ENCODE measurements at regions not wholly inside any gene's neighbourhood (a gene's known extent, or its start where the extent isn't known, plus 50 kb on each side); places are given as distances from the start of the nearest gene placed in this dataset.

DNA sequence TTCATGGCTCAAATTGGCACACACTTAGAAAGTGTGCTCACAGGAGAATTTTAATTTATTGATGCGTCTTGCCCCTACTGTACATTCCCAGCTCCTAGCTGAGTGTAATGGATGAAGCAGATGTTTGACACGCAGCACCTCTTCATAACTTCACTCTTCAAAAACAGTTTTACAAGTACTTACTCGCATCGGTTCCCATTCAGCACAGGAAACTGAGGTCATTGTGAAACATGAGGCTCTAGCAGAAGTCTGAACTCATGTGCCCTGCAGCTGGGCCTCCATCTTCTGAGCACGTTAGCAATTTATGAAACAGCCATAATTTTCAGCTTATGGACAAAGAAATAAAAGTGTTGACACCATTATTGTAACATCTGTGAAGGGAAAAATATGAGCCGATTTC, 558.9 kb upstream of the MGMT start:
- no peaks in the 10 kb centered on the region for H3K9me3 ChIP-seq
- no peaks in the 10 kb centered on the region for H4K20me1 ChIP-seq (ENCODE audit: insufficient read depth)
- ChIA-PET CTCF (no interaction called here), POLR2A (no interaction called here)
- H2AFZ ChIP-seq (ENCODE audit: low read depth), result no peak overlapping the region
- no peaks in the 10 kb centered on the region for H3F3A ChIP-seq (replicated peaks; ENCODE audit: insufficient read depth)
- H3K79me2 ChIP-seq (ENCODE audit: insufficient read depth), result no peaks in the 10 kb centered on the region
- no peak overlapping the region for H3K4me2 ChIP-seq
- no peaks in the 10 kb centered on the region for H3K9me2 ChIP-seq
- H3K36me3 ChIP-seq (replicated peaks in 1 of 2; ENCODE audit: control insufficient read depth in 1 of 2, insufficient read depth in 2 of 2, low read length in 1 of 2), result no peaks in the 10 kb centered on the region
- no peak overlapping the region for H3K9ac ChIP-seq
- no peak for DNase-seq
- TF ChIP-seq MEF2A (IDR thresholded peaks at IDR 0.05; ENCODE audit: borderline replicate concordance, low read depth) (no peak), EP300 (IDR thresholded peaks at IDR 0.05; ENCODE audit: borderline replicate concordance in 1 of 2, low read depth in 1 of 2, low read length in 1 of 2) (no peak), TEAD4 (IDR thresholded peaks at IDR 0.05; ENCODE audit: borderline replicate concordance, insufficient read depth) (no peak), NFIC (IDR thresholded peaks at IDR 0.05; ENCODE audit: borderline replicate concordance) (no peak), YY1 (IDR thresholded peaks at IDR 0.05; ENCODE audit: low read depth) (no peak)
- no peaks in the 10 kb centered on the region for H3K4me1 ChIP-seq (ENCODE audit: control insufficient read depth in 1 of 2, insufficient read depth in 2 of 2, low read depth in 1 of 2, low read length in 1 of 2)
- H3K27ac ChIP-seq (ENCODE audit: low read depth in 2 of 2, low read length in 1 of 2), result no peak overlapping the region
- H3K4me3 ChIP-seq (ENCODE audit: low read depth in 2 of 2, low read length in 1 of 2), result no peak overlapping the region
- 34% methylated on average over 6 of the region's 6 CpGs for WGBS (ENCODE audit: low lambda C conversion rate)
- no peaks in the 10 kb centered on the region for H3K27me3 ChIP-seq (ENCODE audit: insufficient read depth)

GRCh38 chr10:128908499-128908898, 558.5 kb upstream of the MGMT start:
- H3K4me2 ChIP-seq, result no peak overlapping the region
- no peaks in the 10 kb centered on the region for H3K4me1 ChIP-seq (ENCODE audit: control insufficient read depth in 1 of 2, insufficient read depth in 2 of 2, low read depth in 1 of 2, low read length in 1 of 2)
- no peak overlapping the region for H3K4me3 ChIP-seq (ENCODE audit: low read depth in 2 of 2, low read length in 1 of 2)
- 36% methylated on average over 4 of the region's 4 CpGs for WGBS (ENCODE audit: low lambda C conversion rate)
- H3F3A ChIP-seq (replicated peaks; ENCODE audit: insufficient read depth), result no peaks in the 10 kb centered on the region
- H3K27ac ChIP-seq (ENCODE audit: low read depth in 2 of 2, low read length in 1 of 2), result no peak overlapping the region
- no peaks in the 10 kb centered on the region for H3K27me3 ChIP-seq (ENCODE audit: insufficient read depth)
- H3K36me3 ChIP-seq (replicated peaks in 1 of 2; ENCODE audit: control insufficient read depth in 1 of 2, insufficient read depth in 2 of 2, low read length in 1 of 2), result no peaks in the 10 kb centered on the region
- no peak overlapping the region for H3K9ac ChIP-seq
- no peaks in the 10 kb centered on the region for H4K20me1 ChIP-seq (ENCODE audit: insufficient read depth)
- H2AFZ ChIP-seq (ENCODE audit: low read depth), result no peak overlapping the region
- no peak for DNase-seq
- ChIA-PET POLR2A (no interaction called here), CTCF (no interaction called here)
- H3K9me2 ChIP-seq, result no peaks in the 10 kb centered on the region
- TF ChIP-seq, protein P1, sequence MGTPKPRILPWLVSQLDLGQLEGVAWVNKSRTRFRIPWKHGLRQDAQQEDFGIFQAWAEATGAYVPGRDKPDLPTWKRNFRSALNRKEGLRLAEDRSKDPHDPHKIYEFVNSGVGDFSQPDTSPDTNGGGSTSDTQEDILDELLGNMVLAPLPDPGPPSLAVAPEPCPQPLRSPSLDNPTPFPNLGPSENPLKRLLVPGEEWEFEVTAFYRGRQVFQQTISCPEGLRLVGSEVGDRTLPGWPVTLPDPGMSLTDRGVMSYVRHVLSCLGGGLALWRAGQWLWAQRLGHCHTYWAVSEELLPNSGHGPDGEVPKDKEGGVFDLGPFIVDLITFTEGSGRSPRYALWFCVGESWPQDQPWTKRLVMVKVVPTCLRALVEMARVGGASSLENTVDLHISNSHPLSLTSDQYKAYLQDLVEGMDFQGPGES (IDR thresholded peaks at IDR 0.05; ENCODE audit: low read depth, low read length), result no peak
- no peak for TF ChIP-seq RCOR1 (IDR thresholded peaks at IDR 0.05; ENCODE audit: low read length)
- no peak for TF ChIP-seq SMC3 (IDR thresholded peaks at IDR 0.05; ENCODE audit: low read depth, low read length)
- TF ChIP-seq MXI1 (IDR thresholded peaks at IDR 0.05; ENCODE audit: low read depth, low read length), result no peak
- TF ChIP-seq GATA2 (CRISPR knock-in tag; IDR thresholded peaks at IDR 0.05), result no peak
- TF ChIP-seq, protein P2, sequence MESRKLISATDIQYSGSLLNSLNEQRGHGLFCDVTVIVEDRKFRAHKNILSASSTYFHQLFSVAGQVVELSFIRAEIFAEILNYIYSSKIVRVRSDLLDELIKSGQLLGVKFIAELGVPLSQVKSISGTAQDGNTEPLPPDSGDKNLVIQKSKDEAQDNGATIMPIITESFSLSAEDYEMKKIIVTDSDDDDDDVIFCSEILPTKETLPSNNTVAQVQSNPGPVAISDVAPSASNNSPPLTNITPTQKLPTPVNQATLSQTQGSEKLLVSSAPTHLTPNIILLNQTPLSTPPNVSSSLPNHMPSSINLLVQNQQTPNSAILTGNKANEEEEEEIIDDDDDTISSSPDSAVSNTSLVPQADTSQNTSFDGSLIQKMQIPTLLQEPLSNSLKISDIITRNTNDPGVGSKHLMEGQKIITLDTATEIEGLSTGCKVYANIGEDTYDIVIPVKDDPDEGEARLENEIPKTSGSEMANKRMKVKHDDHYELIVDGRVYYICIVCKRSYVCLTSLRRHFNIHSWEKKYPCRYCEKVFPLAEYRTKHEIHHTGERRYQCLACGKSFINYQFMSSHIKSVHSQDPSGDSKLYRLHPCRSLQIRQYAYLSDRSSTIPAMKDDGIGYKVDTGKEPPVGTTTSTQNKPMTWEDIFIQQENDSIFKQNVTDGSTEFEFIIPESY (IDR thresholded peaks at IDR 0.05; ENCODE audit: borderline replicate concordance, low read depth), result no peak
- no peak for TF ChIP-seq EP300 (IDR thresholded peaks at IDR 0.05; ENCODE audit: borderline replicate concordance in 1 of 2, low read depth in 1 of 2, low read length in 1 of 2)
- no peak for TF ChIP-seq TCF12 (IDR thresholded peaks at IDR 0.05)
- TF ChIP-seq EZH2phosphoT487 (IDR thresholded peaks at IDR 0.05; ENCODE audit: borderline replicate concordance, low read depth), result no peak
- H3K9me3 ChIP-seq, result no peaks in the 10 kb centered on the region
- no peaks in the 10 kb centered on the region for H3K79me2 ChIP-seq (ENCODE audit: insufficient read depth)
